B cell (primary cell): ENCODE measurements at regions not wholly inside any gene's neighbourhood (a gene's known extent, or its start where the extent isn't known, plus 50 kb on each side); places are given as distances from the start of the nearest gene placed in this dataset.

Experiments used
- EZH2 ChIP-seq: IDR thresholded peaks from 2 replicates; pipeline ENCODE4 v1.6.1; 2012; ENCODE audit warnings: borderline replicate concordance, low read depth, mild to moderate bottlenecking, moderate library complexity, low read length; ENCODE audit not compliant: insufficient read depth, poor library complexity, severe bottlenecking
- TF ChIP-seq, protein P1 (sequence below): fragments of 200-600 bp; IDR thresholded peaks from one replicate; pipeline ENCODE4 v1.8.0; 2022; ENCODE audit warnings: antibody characterized with exemption, mild to moderate bottlenecking

DNA sequence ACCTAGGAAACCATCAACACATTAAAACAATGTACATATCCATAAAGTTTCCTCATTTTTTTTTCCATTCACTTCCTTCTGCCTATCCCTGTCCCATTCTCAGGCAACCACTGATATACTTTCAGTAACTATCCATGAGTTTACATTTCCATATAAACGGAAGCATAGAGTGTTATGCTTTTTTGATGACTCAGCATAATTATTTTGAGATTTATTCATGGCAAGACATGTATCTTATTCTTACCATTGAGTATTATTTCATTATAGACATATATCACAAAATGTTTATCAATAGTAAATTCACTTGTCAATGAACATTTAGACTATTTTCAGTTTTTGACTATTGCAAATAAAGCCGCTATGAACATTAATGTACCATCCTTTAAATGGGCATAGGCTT lies 1786.8 kb upstream of the ACO1 start:
- TF ChIP-seq, protein P1, sequence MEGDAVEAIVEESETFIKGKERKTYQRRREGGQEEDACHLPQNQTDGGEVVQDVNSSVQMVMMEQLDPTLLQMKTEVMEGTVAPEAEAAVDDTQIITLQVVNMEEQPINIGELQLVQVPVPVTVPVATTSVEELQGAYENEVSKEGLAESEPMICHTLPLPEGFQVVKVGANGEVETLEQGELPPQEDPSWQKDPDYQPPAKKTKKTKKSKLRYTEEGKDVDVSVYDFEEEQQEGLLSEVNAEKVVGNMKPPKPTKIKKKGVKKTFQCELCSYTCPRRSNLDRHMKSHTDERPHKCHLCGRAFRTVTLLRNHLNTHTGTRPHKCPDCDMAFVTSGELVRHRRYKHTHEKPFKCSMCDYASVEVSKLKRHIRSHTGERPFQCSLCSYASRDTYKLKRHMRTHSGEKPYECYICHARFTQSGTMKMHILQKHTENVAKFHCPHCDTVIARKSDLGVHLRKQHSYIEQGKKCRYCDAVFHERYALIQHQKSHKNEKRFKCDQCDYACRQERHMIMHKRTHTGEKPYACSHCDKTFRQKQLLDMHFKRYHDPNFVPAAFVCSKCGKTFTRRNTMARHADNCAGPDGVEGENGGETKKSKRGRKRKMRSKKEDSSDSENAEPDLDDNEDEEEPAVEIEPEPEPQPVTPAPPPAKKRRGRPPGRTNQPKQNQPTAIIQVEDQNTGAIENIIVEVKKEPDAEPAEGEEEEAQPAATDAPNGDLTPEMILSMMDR, result no peak
- TF ChIP-seq EZH2, result no peak
